ENCODE measurements at regions not wholly inside any gene's neighbourhood (a gene's known extent, or its start where the extent isn't known, plus 50 kb on each side); places are given as distances from the start of the nearest gene placed in this dataset.

- ATAC-seq (ENCODE audit: low read depth) (peak; percentile 95), DNase-seq (ENCODE audit: low spot score) (no peak)
- Histone ChIP-seq H3K27ac (ENCODE audit: poor library complexity, severe bottlenecking) (peak overlapping the region; percentile 72), H3K4me1 (ENCODE audit: insufficient read depth, poor library complexity, severe bottlenecking) (peaks cover 16% of the 10 kb centered on the region), H3K27me3 (ENCODE audit: insufficient read depth, poor library complexity, severe bottlenecking) (no peaks in the 10 kb centered on the region), H3K4me3 (ENCODE audit: severe bottlenecking) (no peak overlapping the region), H3K9me3 (ENCODE audit: severe bottlenecking) (no peaks in the 10 kb centered on the region), H3K36me3 (ENCODE audit: low read depth) (no peaks in the 10 kb centered on the region)
- no peak for TF ChIP-seq CTCF (IDR thresholded peaks at IDR 0.05; ENCODE audit: poor library complexity, severe bottlenecking)
These were observed 292.7 kb upstream of the SLC39A10 start for GRCh38 chr2:195364015-195364965.

GRCh38 chr2:195363496-195363895 lies 293.5 kb upstream of the SLC39A10 start:
- no peak for DNase-seq (ENCODE audit: low spot score)
- no peak for TF ChIP-seq CTCF (IDR thresholded peaks at IDR 0.05; ENCODE audit: poor library complexity, severe bottlenecking)
- H3K4me3 ChIP-seq (ENCODE audit: severe bottlenecking) = no peak overlapping the region
- peak overlapping the region; percentile 72 for H3K27ac ChIP-seq (ENCODE audit: poor library complexity, severe bottlenecking)
- H3K9me3 ChIP-seq (ENCODE audit: severe bottlenecking) = no peaks in the 10 kb centered on the region
- no peaks in the 10 kb centered on the region for H3K36me3 ChIP-seq (ENCODE audit: low read depth)
- no peaks in the 10 kb centered on the region for H3K27me3 ChIP-seq (ENCODE audit: insufficient read depth, poor library complexity, severe bottlenecking)
- peak; percentile 68 for ATAC-seq (ENCODE audit: low read depth)
- H3K4me1 ChIP-seq (ENCODE audit: insufficient read depth, poor library complexity, severe bottlenecking) = peaks cover 16% of the 10 kb centered on the region

- no peak for TF ChIP-seq CTCF (IDR thresholded peaks at IDR 0.05; ENCODE audit: poor library complexity, severe bottlenecking)
- Histone ChIP-seq H3K36me3 (ENCODE audit: low read depth) (no peaks in the 10 kb centered on the region), H3K27ac (ENCODE audit: poor library complexity, severe bottlenecking) (no peak overlapping the region), H3K4me3 (ENCODE audit: severe bottlenecking) (no peak overlapping the region), H3K4me1 (ENCODE audit: insufficient read depth, poor library complexity, severe bottlenecking) (peaks cover 16% of the 10 kb centered on the region), H3K27me3 (ENCODE audit: insufficient read depth, poor library complexity, severe bottlenecking) (no peaks in the 10 kb centered on the region), H3K9me3 (ENCODE audit: severe bottlenecking) (no peaks in the 10 kb centered on the region)
- no peak for ATAC-seq (ENCODE audit: low read depth)
- DNase-seq (ENCODE audit: low spot score) = no peak
These were observed 296.8 kb upstream of the SLC39A10 start for GRCh38 chr2:195360242-195360641.

GRCh38 chr2:195359043-195359735 lies 297.8 kb upstream of the SLC39A10 start:
- Histone ChIP-seq H3K9me3 (ENCODE audit: severe bottlenecking) (no peaks in the 10 kb centered on the region), H3K27ac (ENCODE audit: poor library complexity, severe bottlenecking) (no peak overlapping the region), H3K36me3 (ENCODE audit: low read depth) (no peaks in the 10 kb centered on the region), H3K4me3 (ENCODE audit: severe bottlenecking) (no peak overlapping the region), H3K4me1 (ENCODE audit: insufficient read depth, poor library complexity, severe bottlenecking) (peaks cover 11% of the 10 kb centered on the region), H3K27me3 (ENCODE audit: insufficient read depth, poor library complexity, severe bottlenecking) (no peaks in the 10 kb centered on the region)
- TF ChIP-seq CTCF (IDR thresholded peaks at IDR 0.05; ENCODE audit: poor library complexity, severe bottlenecking) = no peak
- DNase-seq (ENCODE audit: low spot score) (no peak), ATAC-seq (ENCODE audit: low read depth) (no peak)
